HG02943 (cell line): ENCODE measurements at regions not wholly inside any gene's neighbourhood (a gene's known extent, or its start where the extent isn't known, plus 50 kb on each side); places are given as distances from the start of the nearest gene placed in this dataset.

Experiments used
- ATAC-seq: cut with Tn5 transposase; IDR thresholded peaks from one replicate; pipeline ENCODE4 v1.9.1; 2021; ENCODE audit warnings: mild to moderate bottlenecking, low read depth, moderate library complexity; ENCODE audit not compliant: unreplicated experiment

DNA sequence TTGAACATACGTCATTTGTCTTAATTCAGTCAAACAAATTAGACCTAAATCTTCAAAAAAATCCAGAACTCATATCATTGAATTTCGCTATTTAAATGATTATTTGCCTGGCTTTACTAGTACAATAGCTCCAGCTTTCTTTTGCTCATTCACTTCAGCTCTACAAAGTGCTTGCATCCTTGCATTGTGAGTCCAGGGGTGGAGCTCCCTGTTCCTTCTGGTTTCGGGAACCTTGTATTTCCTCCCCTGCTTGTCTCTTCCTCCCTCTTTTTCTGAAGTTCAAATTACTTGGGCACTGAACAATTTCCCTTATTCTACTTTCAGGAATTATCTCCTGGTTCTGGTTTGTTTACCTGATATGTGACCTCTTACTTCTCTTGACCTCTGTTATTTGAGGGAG is 58.1 kb upstream of the KITLG start:
- no peak for ATAC-seq

DNA sequence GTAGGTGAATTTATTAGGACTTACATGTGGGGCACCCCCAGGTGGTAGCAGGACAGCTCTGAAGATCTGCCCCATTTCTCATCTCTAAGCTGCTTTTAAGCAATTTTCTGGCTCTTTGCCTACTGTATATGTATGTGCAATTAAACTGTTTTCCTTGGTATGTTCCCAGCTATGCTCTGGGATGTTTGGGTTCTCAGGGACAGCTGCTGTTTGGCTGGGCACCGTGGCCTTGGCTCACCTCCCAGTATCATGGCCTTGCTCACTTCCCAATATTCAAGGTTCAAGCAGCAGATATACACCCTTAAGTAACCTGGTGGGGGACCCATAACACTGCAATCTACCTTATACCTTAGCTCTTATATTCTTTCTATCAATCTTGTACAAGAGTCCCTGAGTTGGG is 53.7 kb upstream of the KITLG start:
- ATAC-seq = no peak

DNA sequence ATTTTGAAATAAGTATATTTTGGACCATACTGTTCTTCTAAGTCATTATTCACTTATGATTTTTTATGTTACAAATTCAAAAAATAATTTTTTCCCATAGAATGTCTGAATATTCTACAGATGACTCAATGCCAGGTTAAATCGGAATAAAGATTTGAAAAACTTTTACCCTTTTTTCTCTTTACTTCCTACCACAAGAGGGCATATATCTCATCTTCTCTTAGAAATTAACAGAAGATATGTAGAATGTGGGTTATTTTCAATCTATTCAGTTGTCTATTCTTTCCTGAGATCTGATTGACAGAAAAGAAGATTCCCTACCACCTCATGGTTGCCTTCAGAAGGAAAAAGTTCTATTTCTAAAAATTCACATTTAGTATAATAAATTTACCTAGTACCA is 53.0 kb upstream of the KITLG start:
- no peak for ATAC-seq

DNA sequence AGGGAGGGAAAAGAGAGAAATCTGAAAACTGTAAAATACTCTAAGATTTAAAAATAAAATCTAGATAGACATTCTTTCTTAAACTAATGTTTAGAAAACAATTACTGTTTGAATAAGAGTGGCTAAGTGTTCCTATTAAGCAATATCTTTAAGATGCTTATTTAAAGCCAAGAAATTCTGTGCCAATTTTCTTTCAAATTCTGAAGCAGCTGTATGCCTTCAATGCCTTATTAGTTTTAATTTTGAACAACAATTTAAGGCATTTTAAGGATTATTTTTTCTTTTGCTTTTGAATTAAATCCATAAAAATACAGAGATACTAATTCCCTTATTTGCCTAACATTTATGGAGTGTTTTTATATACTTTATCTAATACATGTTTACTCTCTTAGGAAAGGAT is 50.3 kb upstream of the KITLG start:
- no peak for ATAC-seq
